IMR-90 (cell line): ENCODE measurements at regions not wholly inside any gene's neighbourhood (a gene's known extent, or its start where the extent isn't known, plus 50 kb on each side); places are given as distances from the start of the nearest gene placed in this dataset.

Experiments
- CEBPB ChIP-seq: IDR thresholded peaks from 2 replicates; pipeline ENCODE4 v1.6.1; 2012; ENCODE audit warnings: low read depth, low read length, improper control_type of control experiment
- CHD1 ChIP-seq: IDR thresholded peaks from 2 replicates; pipeline ENCODE4 v1.6.1; 2012; ENCODE audit warnings: low read depth, low read length, improper control_type of control experiment
- ELK1 ChIP-seq: fragments of 150-350 bp; IDR thresholded peaks from 2 replicates; pipeline ENCODE4 v1.6.1; 2016; ENCODE audit warnings: low read depth, mild to moderate bottlenecking, low read length, moderate library complexity, borderline replicate concordance
- FOS ChIP-seq: fragments of 150-350 bp; IDR thresholded peaks from 2 replicates; pipeline ENCODE4 v1.6.1; 2016; ENCODE audit warnings: low read depth, low read length
- MAFK ChIP-seq: IDR thresholded peaks from 2 replicates; pipeline ENCODE4 v1.6.1; 2012; ENCODE audit warnings: low read depth, low read length, improper control_type of control experiment
- MAZ ChIP-seq: IDR thresholded peaks from 2 replicates; pipeline ENCODE4 v1.6.1; 2012; ENCODE audit warnings: low read depth, mild to moderate bottlenecking, low read length, improper control_type of control experiment, moderate library complexity, borderline replicate concordance
- MXI1 ChIP-seq: IDR thresholded peaks from 2 replicates; pipeline ENCODE4 v1.6.1; 2012; ENCODE audit warnings: low read depth, mild to moderate bottlenecking, low read length, moderate library complexity, borderline replicate concordance
- POLR2A ChIP-seq: IDR thresholded peaks from 2 replicates; pipeline ENCODE4 v1.6.1; 2012; ENCODE audit warnings: mild to moderate bottlenecking, low read depth, low read length
- RAD21 ChIP-seq: IDR thresholded peaks from 2 replicates; pipeline ENCODE4 v1.6.1; 2012; ENCODE audit warnings: low read length, improper control_type of control experiment
- RCOR1 ChIP-seq: IDR thresholded peaks from 2 replicates; pipeline ENCODE4 v1.6.1; 2012; ENCODE audit warnings: mild to moderate bottlenecking, low read length, improper control_type of control experiment; ENCODE audit not compliant: insufficient replicate concordance
- RFX5 ChIP-seq: IDR thresholded peaks from 2 replicates; pipeline ENCODE4 v1.8.0; 2012; ENCODE audit warnings: low read depth, mild to moderate bottlenecking, low read length, moderate library complexity
- TF ChIP-seq, protein P1 (sequence below): conservative IDR thresholded peaks from 2 replicates; pipeline ENCODE4 v1.5.1; 2012; ENCODE audit warnings: mild to moderate bottlenecking, low read depth, low read length, improper control_type of control experiment

GRCh38 chr5:52517667-52518066 is 270.0 kb upstream of the ITGA1 start:
- TF ChIP-seq, protein P1, sequence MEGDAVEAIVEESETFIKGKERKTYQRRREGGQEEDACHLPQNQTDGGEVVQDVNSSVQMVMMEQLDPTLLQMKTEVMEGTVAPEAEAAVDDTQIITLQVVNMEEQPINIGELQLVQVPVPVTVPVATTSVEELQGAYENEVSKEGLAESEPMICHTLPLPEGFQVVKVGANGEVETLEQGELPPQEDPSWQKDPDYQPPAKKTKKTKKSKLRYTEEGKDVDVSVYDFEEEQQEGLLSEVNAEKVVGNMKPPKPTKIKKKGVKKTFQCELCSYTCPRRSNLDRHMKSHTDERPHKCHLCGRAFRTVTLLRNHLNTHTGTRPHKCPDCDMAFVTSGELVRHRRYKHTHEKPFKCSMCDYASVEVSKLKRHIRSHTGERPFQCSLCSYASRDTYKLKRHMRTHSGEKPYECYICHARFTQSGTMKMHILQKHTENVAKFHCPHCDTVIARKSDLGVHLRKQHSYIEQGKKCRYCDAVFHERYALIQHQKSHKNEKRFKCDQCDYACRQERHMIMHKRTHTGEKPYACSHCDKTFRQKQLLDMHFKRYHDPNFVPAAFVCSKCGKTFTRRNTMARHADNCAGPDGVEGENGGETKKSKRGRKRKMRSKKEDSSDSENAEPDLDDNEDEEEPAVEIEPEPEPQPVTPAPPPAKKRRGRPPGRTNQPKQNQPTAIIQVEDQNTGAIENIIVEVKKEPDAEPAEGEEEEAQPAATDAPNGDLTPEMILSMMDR, result no peak
- TF ChIP-seq POLR2A (no peak), RAD21 (no peak), CHD1 (no peak), CEBPB (no peak), MAFK (no peak), MAZ (no peak), RFX5 (no peak), MXI1 (no peak), ELK1 (no peak), FOS (no peak), RCOR1 (no peak)
